Activated CD4-positive, alpha-beta T cell treated with anti-CD3 and anti-CD28 coated beads, Interleukin-2, amount 10 ng/mL, durations not matched to agents 7 days and 5 days (primary cell): ENCODE measurements at regions not wholly inside any gene's neighbourhood (a gene's known extent, or its start where the extent isn't known, plus 50 kb on each side); places are given as distances from the start of the nearest gene placed in this dataset.
"Not testable (repeated sequence)": the region's sequence is repeated elsewhere in the genome, so short reads cannot be mapped to it uniquely, and the experiment has no call there.

Experiments
- CTCF ChIA-PET: fragments of 350-600 bp; sonication (Branson Sonifier 250); formaldehyde crosslinking; loops from one replicate; lab custom pipeline; 2021; ENCODE audit warnings: antibody characterized with exemption; lab: Charles Lee
- POLR2A ChIA-PET: fragments of 350-600 bp; sonication (Branson Sonifier 250); formaldehyde crosslinking; loops from one replicate; lab custom pipeline; 2021; ENCODE audit warnings: antibody characterized with exemption; lab: Charles Lee
- DNase-seq: peaks from one replicate; pipeline ENCODE4 v3.0.0-alpha.2; 2020
- H3K27ac Mint-ChIP-seq: one replicate; pipeline ENCODE4 v1.8.0; 2021; ENCODE audit warnings: mild to moderate bottlenecking, moderate library complexity, mixed read lengths
- H3K27me3 Mint-ChIP-seq: one replicate; pipeline ENCODE4 v1.8.0; 2021; ENCODE audit warnings: mixed read lengths
- H3K36me3 Mint-ChIP-seq: one replicate; pipeline ENCODE4 v1.8.0; 2021; ENCODE audit warnings: low read depth, mixed read lengths
- H3K4me1 Mint-ChIP-seq: one replicate; pipeline ENCODE4 v1.8.0; 2021; ENCODE audit warnings: mixed read lengths
- H3K4me3 Mint-ChIP-seq: one replicate; pipeline ENCODE4 v1.8.0; 2021; ENCODE audit warnings: mild to moderate bottlenecking, moderate library complexity, mixed read lengths
- H3K9me3 Mint-ChIP-seq: one replicate; pipeline ENCODE4 v1.8.0; 2021; ENCODE audit warnings: mixed read lengths

GRCh38 chr6:103791458-103791857 lies 1068.3 kb downstream of the HACE1 start:
- POLR2A ChIA-PET: no interaction called here
- no peaks in the 10 kb centered on the region for H3K9me3 Mint-ChIP-seq
- H3K4me3 Mint-ChIP-seq: no peak overlapping the region
- no peaks in the 10 kb centered on the region for H3K27me3 Mint-ChIP-seq
- CTCF ChIA-PET: no interaction called here
- DNase-seq: no peak
- H3K36me3 Mint-ChIP-seq: no peaks in the 10 kb centered on the region
- H3K27ac Mint-ChIP-seq: no peak overlapping the region
- H3K4me1 Mint-ChIP-seq: no peaks in the 10 kb centered on the region

- H3K27me3 Mint-ChIP-seq: no peaks in the 10 kb centered on the region
- no peaks in the 10 kb centered on the region for H3K36me3 Mint-ChIP-seq
- ChIA-PET CTCF (no interaction called here), POLR2A (no interaction called here)
- no peaks in the 10 kb centered on the region for H3K9me3 Mint-ChIP-seq
- no peaks in the 10 kb centered on the region for H3K4me1 Mint-ChIP-seq
- no peak overlapping the region for H3K4me3 Mint-ChIP-seq
- DNase-seq: no peak
- no peak overlapping the region for H3K27ac Mint-ChIP-seq
These were observed 1075.6 kb downstream of the HACE1 start for GRCh38 chr6:103784117-103784516.

GRCh38 chr6:103783329-103783728 lies 1076.4 kb downstream of the HACE1 start:
- Mint-ChIP-seq H3K27ac (no peak overlapping the region), H3K27me3 (no peaks in the 10 kb centered on the region), H3K36me3 (no peaks in the 10 kb centered on the region), H3K9me3 (no peaks in the 10 kb centered on the region), H3K4me3 (no peak overlapping the region), H3K4me1 (no peaks in the 10 kb centered on the region)
- ChIA-PET POLR2A (no interaction called here), CTCF (no interaction called here)
- no peak for DNase-seq

- no peak overlapping the region for H3K27ac Mint-ChIP-seq
- H3K36me3 Mint-ChIP-seq: no peaks in the 10 kb centered on the region
- CTCF ChIA-PET: no interaction called here
- H3K4me1 Mint-ChIP-seq: no peaks in the 10 kb centered on the region
- no peak for DNase-seq
- H3K9me3 Mint-ChIP-seq: peaks cover 2% of the 10 kb centered on the region
- no peak overlapping the region for H3K4me3 Mint-ChIP-seq
- POLR2A ChIA-PET: no interaction called here
- H3K27me3 Mint-ChIP-seq: no peaks in the 10 kb centered on the region
These were observed 1090.3 kb downstream of the HACE1 start for GRCh38 chr6:103769431-103769830.

- Mint-ChIP-seq H3K9me3 (no peaks in the 10 kb centered on the region), H3K4me3 (no peak overlapping the region), H3K36me3 (no peaks in the 10 kb centered on the region), H3K27ac (no peak overlapping the region), H3K27me3 (no peaks in the 10 kb centered on the region), H3K4me1 (no peaks in the 10 kb centered on the region)
- no peak for DNase-seq
- POLR2A ChIA-PET: no interaction called here
- CTCF ChIA-PET: no interaction called here
These were observed 1109.1 kb downstream of the HACE1 start for GRCh38 chr6:103750603-103751002.

GRCh38 chr6:103734016-103734415 lies 1125.7 kb downstream of the HACE1 start:
- H3K4me3 Mint-ChIP-seq: no peak overlapping the region
- no peak overlapping the region for H3K27ac Mint-ChIP-seq
- POLR2A ChIA-PET: no interaction called here
- no peak for DNase-seq
- H3K36me3 Mint-ChIP-seq: no peaks in the 10 kb centered on the region
- H3K9me3 Mint-ChIP-seq: peaks cover 2% of the 10 kb centered on the region
- no peaks in the 10 kb centered on the region for H3K4me1 Mint-ChIP-seq
- H3K27me3 Mint-ChIP-seq: no peaks in the 10 kb centered on the region
- CTCF ChIA-PET: no interaction called here

GRCh38 chr6:103729658-103730057 lies 1130.1 kb downstream of the HACE1 start:
- no peak overlapping the region for H3K27ac Mint-ChIP-seq
- no peak overlapping the region for H3K4me3 Mint-ChIP-seq
- ChIA-PET CTCF (no interaction called here), POLR2A (no interaction called here)
- DNase-seq: no peak
- H3K4me1 Mint-ChIP-seq: no peaks in the 10 kb centered on the region
- peaks cover 2% of the 10 kb centered on the region for H3K9me3 Mint-ChIP-seq
- H3K36me3 Mint-ChIP-seq: no peaks in the 10 kb centered on the region
- no peaks in the 10 kb centered on the region for H3K27me3 Mint-ChIP-seq

- POLR2A ChIA-PET: no interaction called here
These were observed 1136.0 kb downstream of the HACE1 start for GRCh38 chr6:103723438-103724322.

GRCh38 chr6:103722683-103723082 lies 1137.0 kb downstream of the HACE1 start:
- ChIA-PET CTCF (no interaction called here), POLR2A (no interaction called here)
- Mint-ChIP-seq H3K36me3 (no peaks in the 10 kb centered on the region), H3K27ac (no peak overlapping the region), H3K4me1 (no peaks in the 10 kb centered on the region), H3K9me3 (no peaks in the 10 kb centered on the region), H3K27me3 (no peaks in the 10 kb centered on the region), H3K4me3 (no peak overlapping the region)
- DNase-seq: no peak

More at GRCh38 chr6:103723438-103724322, 1136.0 kb downstream of the HACE1 start:
- H3K4me1 Mint-ChIP-seq: no peaks in the 10 kb centered on the region
- H3K27me3 Mint-ChIP-seq: no peaks in the 10 kb centered on the region
- H3K9me3 Mint-ChIP-seq: no peaks in the 10 kb centered on the region
- H3K27ac Mint-ChIP-seq: no peak overlapping the region
- no peaks in the 10 kb centered on the region for H3K36me3 Mint-ChIP-seq
- no peak overlapping the region for H3K4me3 Mint-ChIP-seq
- no peak for DNase-seq
- CTCF ChIA-PET: no interaction called here

GRCh38 chr6:103721923-103722322 lies 1137.8 kb downstream of the HACE1 start:
- no peaks in the 10 kb centered on the region for H3K9me3 Mint-ChIP-seq
- no peak for DNase-seq
- CTCF ChIA-PET: no interaction called here
- H3K27me3 Mint-ChIP-seq: no peaks in the 10 kb centered on the region
- H3K4me3 Mint-ChIP-seq: no peak overlapping the region
- no peaks in the 10 kb centered on the region for H3K36me3 Mint-ChIP-seq
- no peak overlapping the region for H3K27ac Mint-ChIP-seq
- POLR2A ChIA-PET: no interaction called here
- no peaks in the 10 kb centered on the region for H3K4me1 Mint-ChIP-seq

- no peaks in the 10 kb centered on the region for H3K36me3 Mint-ChIP-seq
- H3K27me3 Mint-ChIP-seq: no peaks in the 10 kb centered on the region
- H3K27ac Mint-ChIP-seq: no peak overlapping the region
- no peak for DNase-seq
- no peaks in the 10 kb centered on the region for H3K9me3 Mint-ChIP-seq
- no peak overlapping the region for H3K4me3 Mint-ChIP-seq
- ChIA-PET CTCF (no interaction called here), POLR2A (no interaction called here)
- no peaks in the 10 kb centered on the region for H3K4me1 Mint-ChIP-seq
These were observed 1139.3 kb downstream of the HACE1 start for GRCh38 chr6:103720393-103720792.

- no peaks in the 10 kb centered on the region for H3K27me3 Mint-ChIP-seq
- ChIA-PET CTCF (no interaction called here), POLR2A (no interaction called here)
- no peaks in the 10 kb centered on the region for H3K9me3 Mint-ChIP-seq
- H3K27ac Mint-ChIP-seq: no peak overlapping the region
- no peaks in the 10 kb centered on the region for H3K36me3 Mint-ChIP-seq
- no peaks in the 10 kb centered on the region for H3K4me1 Mint-ChIP-seq
- no peak overlapping the region for H3K4me3 Mint-ChIP-seq
- no peak for DNase-seq
These were observed 1140.2 kb downstream of the HACE1 start for GRCh38 chr6:103719545-103719944.

GRCh38 chr6:103715269-103715668 lies 1144.5 kb downstream of the HACE1 start:
- DNase-seq: no peak
- POLR2A ChIA-PET: no interaction called here
- CTCF ChIA-PET: interaction anchor here (0.7 kb wide), 1 partner anchor 1119 kb away, joined by 3 read pairs; no protein-coding TSS in a partner anchor
- H3K4me1 Mint-ChIP-seq: no peaks in the 10 kb centered on the region
- H3K27me3 Mint-ChIP-seq: no peaks in the 10 kb centered on the region
- no peaks in the 10 kb centered on the region for H3K36me3 Mint-ChIP-seq
- no peak overlapping the region for H3K4me3 Mint-ChIP-seq
- H3K9me3 Mint-ChIP-seq: no peaks in the 10 kb centered on the region
- H3K27ac Mint-ChIP-seq: no peak overlapping the region

GRCh38 chr6:103709236-103709635 lies 1150.5 kb downstream of the HACE1 start:
- not testable (repeated sequence) for H3K9me3 Mint-ChIP-seq, H3K4me1 Mint-ChIP-seq, H3K27ac Mint-ChIP-seq

More at GRCh38 chr6:103709236-103709635, 1150.5 kb downstream of the HACE1 start:
- DNase-seq, H3K36me3 Mint-ChIP-seq, POLR2A ChIA-PET, CTCF ChIA-PET, H3K4me3 Mint-ChIP-seq, H3K27me3 Mint-ChIP-seq: not testable (repeated sequence)
